MM.1S (cell line): ENCODE measurements at regions not wholly inside any gene's neighbourhood (a gene's known extent, or its start where the extent isn't known, plus 50 kb on each side); places are given as distances from the start of the nearest gene placed in this dataset.
"Not testable (repeated sequence)": the region's sequence is repeated elsewhere in the genome, so short reads cannot be mapped to it uniquely, and the experiment has no call there.

Experiments used
- CTCF ChIP-seq: fragments of 300-600 bp; sonication (generic); IDR thresholded peaks from 2 replicates; pipeline ENCODE4 v1.5.1; 2016; ENCODE audit warnings: antibody characterized with exemption, low read length, mixed read lengths
- EZH2 ChIP-seq: fragments of 300-600 bp; sonication (generic); optimal IDR thresholded peaks from 2 replicates; pipeline ENCODE3; 2017; ENCODE audit warnings: low read depth, mild to moderate bottlenecking, antibody characterized with exemption, low read length, mixed read lengths

- TF ChIP-seq CTCF, EZH2: not testable (repeated sequence)
Measured at GRCh38 chr12:131395209-131395684, 315.6 kb upstream of the SFSWAP start.
